Mesothelial cell of epicardium (in vitro differentiated cells): ENCODE measurements at regions not wholly inside any gene's neighbourhood (a gene's known extent, or its start where the extent isn't known, plus 50 kb on each side); places are given as distances from the start of the nearest gene placed in this dataset.
"Not testable (repeated sequence)": the region's sequence is repeated elsewhere in the genome, so short reads cannot be mapped to it uniquely, and the experiment has no call there.

Experiments used
- DNase-seq, 2 experiments: peaks; one replicate each; pipeline ENCODE4 v3.0.0; 2021; ENCODE audit warnings: low spot score in 2 of 2; ENCODE audit not compliant: unreplicated experiment in 2 of 2
- H3K27ac Mint-ChIP-seq: 2 replicates; pipeline ENCODE4 v1.8.0; 2021; ENCODE audit warnings: mixed read lengths
- H3K27me3 Mint-ChIP-seq: 2 replicates; pipeline ENCODE4 v1.8.0; 2021; ENCODE audit warnings: low read depth, mixed read lengths
- H3K36me3 Mint-ChIP-seq: 2 replicates; pipeline ENCODE4 v1.8.0; 2021; ENCODE audit warnings: mixed read lengths
- H3K4me1 Mint-ChIP-seq: 2 replicates; pipeline ENCODE4 v1.8.0; 2021; ENCODE audit warnings: mixed read lengths
- H3K4me3 Mint-ChIP-seq: 2 replicates; pipeline ENCODE4 v1.8.0; 2021; ENCODE audit warnings: mild to moderate bottlenecking, moderate library complexity, mixed read lengths
- H3K9me3 Mint-ChIP-seq: 2 replicates; pipeline ENCODE4 v1.8.0; 2021; ENCODE audit warnings: mixed read lengths
- TF ChIP-seq, protein P1 (sequence below): fragments of 200-600 bp; sonication (generic); IDR thresholded peaks from one replicate; pipeline ENCODE4 v1.5.0; 2021; ENCODE audit warnings: antibody characterized with exemption; ENCODE audit not compliant: unreplicated experiment

DNA sequence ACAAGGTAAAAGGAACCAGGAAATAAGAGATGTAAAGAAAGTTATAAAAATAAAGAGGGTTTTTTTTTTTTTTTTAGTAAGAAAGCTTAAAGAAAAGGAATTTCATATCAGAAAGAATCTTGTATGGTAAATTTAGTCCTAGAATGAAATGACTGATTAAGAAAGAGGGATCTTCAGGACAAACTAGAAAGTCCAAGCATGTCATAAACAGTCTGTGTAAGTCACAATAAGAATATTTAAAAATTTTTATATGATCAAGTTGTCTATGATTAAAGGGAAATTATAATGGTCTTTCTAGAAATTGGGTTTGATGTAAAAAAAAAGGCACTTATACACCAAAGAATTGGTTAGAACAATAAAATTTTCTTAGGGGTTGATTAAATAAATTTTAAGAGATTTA, 289.5 kb downstream of the XPNPEP1 start:
- DNase-seq = no peak
- TF ChIP-seq, protein P1, sequence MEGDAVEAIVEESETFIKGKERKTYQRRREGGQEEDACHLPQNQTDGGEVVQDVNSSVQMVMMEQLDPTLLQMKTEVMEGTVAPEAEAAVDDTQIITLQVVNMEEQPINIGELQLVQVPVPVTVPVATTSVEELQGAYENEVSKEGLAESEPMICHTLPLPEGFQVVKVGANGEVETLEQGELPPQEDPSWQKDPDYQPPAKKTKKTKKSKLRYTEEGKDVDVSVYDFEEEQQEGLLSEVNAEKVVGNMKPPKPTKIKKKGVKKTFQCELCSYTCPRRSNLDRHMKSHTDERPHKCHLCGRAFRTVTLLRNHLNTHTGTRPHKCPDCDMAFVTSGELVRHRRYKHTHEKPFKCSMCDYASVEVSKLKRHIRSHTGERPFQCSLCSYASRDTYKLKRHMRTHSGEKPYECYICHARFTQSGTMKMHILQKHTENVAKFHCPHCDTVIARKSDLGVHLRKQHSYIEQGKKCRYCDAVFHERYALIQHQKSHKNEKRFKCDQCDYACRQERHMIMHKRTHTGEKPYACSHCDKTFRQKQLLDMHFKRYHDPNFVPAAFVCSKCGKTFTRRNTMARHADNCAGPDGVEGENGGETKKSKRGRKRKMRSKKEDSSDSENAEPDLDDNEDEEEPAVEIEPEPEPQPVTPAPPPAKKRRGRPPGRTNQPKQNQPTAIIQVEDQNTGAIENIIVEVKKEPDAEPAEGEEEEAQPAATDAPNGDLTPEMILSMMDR = no peak
- H3K4me1 Mint-ChIP-seq = no peaks in the 10 kb centered on the region
- no peak overlapping the region for H3K4me3 Mint-ChIP-seq
- H3K27ac Mint-ChIP-seq = no peak overlapping the region
- H3K27me3 Mint-ChIP-seq = no peaks in the 10 kb centered on the region
- peaks cover 26% of the 10 kb centered on the region for H3K9me3 Mint-ChIP-seq
- H3K36me3 Mint-ChIP-seq = no peaks in the 10 kb centered on the region

DNA sequence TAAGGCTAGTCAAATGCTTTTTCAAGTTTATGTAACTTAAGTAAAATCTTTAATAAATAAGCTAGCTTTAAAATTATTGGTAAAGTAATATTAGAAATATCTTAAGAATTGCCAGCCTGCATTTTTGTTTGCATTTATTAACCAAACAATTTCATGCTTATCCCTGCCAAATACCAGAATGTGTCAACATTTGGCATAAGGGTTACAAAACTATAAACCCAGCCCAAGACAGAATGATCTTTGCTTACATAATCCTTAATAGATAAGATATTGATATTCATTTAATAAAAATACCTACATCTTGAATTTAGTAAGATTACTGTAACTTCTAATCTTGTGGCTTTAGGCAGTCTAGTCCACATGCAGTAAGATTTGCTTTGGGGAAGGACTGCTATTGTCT, 290.3 kb downstream of the XPNPEP1 start:
- peaks cover 27% of the 10 kb centered on the region for H3K9me3 Mint-ChIP-seq
- H3K36me3 Mint-ChIP-seq, H3K4me3 Mint-ChIP-seq, H3K27ac Mint-ChIP-seq, H3K4me1 Mint-ChIP-seq, H3K27me3 Mint-ChIP-seq, DNase-seq: not testable (repeated sequence)

DNA sequence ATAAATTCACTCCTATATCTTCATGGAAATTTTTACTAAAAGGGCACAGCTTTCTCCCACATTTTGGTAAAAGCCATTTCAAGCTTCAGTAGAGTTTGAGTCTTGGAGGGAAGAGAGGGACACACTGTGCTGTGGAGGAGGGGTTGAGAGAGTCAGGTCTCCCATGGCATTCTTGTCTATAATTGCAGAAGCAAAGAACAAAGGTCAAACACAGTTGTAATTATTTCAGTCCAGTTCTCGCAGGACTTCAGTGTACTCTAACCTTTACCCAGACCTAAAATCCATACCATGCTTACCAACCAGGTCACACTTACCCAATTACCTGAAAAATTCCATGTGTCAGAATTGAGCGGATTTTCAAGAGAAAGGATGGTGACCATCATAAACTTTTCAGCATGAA, 298.4 kb downstream of the XPNPEP1 start:
- Mint-ChIP-seq H3K9me3 (peaks cover 18% of the 10 kb centered on the region), H3K4me1 (no peaks in the 10 kb centered on the region), H3K4me3 (no peak overlapping the region), H3K36me3 (no peaks in the 10 kb centered on the region), H3K27ac (no peak overlapping the region), H3K27me3 (no peaks in the 10 kb centered on the region)
- TF ChIP-seq, protein P1 = no peak
- DNase-seq = no peak

DNA sequence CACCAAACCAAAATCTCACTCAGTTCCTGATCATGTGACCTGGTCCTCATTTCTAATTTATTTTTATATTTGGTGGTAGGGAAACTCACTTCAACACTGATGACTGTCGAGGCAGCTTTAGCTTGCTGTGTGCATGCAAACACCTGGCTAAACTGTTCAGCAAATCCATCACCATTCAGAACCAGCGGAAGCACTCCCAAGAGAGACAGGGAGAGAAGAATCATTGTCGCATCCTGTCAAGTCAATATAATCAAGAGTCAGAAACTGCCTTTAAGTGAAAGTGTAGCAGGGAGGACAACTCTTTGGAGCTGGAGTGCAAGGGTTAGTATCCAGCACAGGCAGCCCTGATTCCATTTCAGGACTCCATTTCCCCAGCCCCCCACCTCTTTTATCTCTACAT, 300.7 kb downstream of the XPNPEP1 start:
- no peaks in the 10 kb centered on the region for H3K27me3 Mint-ChIP-seq
- no peaks in the 10 kb centered on the region for H3K4me1 Mint-ChIP-seq
- H3K9me3 Mint-ChIP-seq = peaks cover 12% of the 10 kb centered on the region
- no peak overlapping the region for H3K27ac Mint-ChIP-seq
- no peaks in the 10 kb centered on the region for H3K36me3 Mint-ChIP-seq
- no peak for DNase-seq
- TF ChIP-seq, protein P1 = no peak
- H3K4me3 Mint-ChIP-seq = no peak overlapping the region

DNA sequence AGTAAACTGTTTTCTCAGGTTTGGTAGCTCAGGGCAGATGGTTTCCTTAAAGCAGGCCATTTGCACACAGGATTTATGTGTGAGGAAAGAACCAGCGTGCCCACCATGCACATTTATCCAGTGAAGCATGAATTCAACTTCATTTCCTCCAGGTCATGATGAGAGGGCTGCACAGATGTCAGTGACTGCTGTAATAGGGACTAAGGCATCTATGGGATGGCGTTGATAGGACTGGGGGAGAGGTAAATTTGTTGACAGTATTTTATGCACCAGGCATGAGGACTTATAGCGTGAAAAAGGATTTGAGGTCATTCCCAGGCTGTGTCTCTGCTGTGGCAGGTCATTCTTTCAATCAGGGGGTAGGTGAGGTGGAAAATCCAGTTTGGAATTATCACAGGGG, 302.9 kb downstream of the XPNPEP1 start:
- H3K36me3 Mint-ChIP-seq = no peaks in the 10 kb centered on the region
- no peaks in the 10 kb centered on the region for H3K4me1 Mint-ChIP-seq
- DNase-seq = no peak
- H3K4me3 Mint-ChIP-seq = no peak overlapping the region
- H3K9me3 Mint-ChIP-seq = peaks cover 6% of the 10 kb centered on the region
- TF ChIP-seq, protein P1 = no peak
- H3K27ac Mint-ChIP-seq = no peak overlapping the region
- no peaks in the 10 kb centered on the region for H3K27me3 Mint-ChIP-seq

DNA sequence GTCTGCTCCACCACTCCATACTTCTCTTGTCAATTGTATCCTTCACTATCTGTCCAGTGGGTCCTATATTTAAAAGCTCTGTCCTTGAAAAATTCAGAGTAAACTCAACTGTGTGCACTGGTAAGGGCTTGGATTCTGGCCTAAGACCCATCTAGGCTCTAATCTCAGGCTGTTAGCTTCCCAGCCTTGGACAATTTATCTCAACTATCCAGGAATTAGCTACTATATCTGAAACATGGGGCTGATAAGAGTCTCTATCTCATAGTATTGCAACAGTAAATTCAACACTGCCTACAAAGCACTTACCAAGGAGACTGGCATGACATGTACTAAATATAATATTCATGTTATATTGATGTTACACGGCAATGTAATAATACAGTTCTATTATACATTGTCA, 303.4 kb downstream of the XPNPEP1 start:
- no peaks in the 10 kb centered on the region for H3K4me1 Mint-ChIP-seq
- no peaks in the 10 kb centered on the region for H3K27me3 Mint-ChIP-seq
- H3K4me3 Mint-ChIP-seq = no peak overlapping the region
- H3K27ac Mint-ChIP-seq = no peak overlapping the region
- no peak for DNase-seq
- TF ChIP-seq, protein P1 = no peak
- no peaks in the 10 kb centered on the region for H3K36me3 Mint-ChIP-seq
- peaks cover 6% of the 10 kb centered on the region for H3K9me3 Mint-ChIP-seq
